ENCODE measurements at regions not wholly inside any gene's neighbourhood (a gene's known extent, or its start where the extent isn't known, plus 50 kb on each side); places are given as distances from the start of the nearest gene placed in this dataset.
"Not testable (repeated sequence)": the region's sequence is repeated elsewhere in the genome, so short reads cannot be mapped to it uniquely, and the experiment has no call there.

- not testable (repeated sequence) for TF ChIP-seq CTCF, POLR2A (IDR thresholded peaks at IDR 0.05)
Observed at GRCh38 chr1:29549728-29550118, 313.4 kb downstream of the PTPRU start.

Measured in thyroid gland (tissue), 4 donors.